ENCODE measurements at regions not wholly inside any gene's neighbourhood (a gene's known extent, or its start where the extent isn't known, plus 50 kb on each side); places are given as distances from the start of the nearest gene placed in this dataset.

DNA sequence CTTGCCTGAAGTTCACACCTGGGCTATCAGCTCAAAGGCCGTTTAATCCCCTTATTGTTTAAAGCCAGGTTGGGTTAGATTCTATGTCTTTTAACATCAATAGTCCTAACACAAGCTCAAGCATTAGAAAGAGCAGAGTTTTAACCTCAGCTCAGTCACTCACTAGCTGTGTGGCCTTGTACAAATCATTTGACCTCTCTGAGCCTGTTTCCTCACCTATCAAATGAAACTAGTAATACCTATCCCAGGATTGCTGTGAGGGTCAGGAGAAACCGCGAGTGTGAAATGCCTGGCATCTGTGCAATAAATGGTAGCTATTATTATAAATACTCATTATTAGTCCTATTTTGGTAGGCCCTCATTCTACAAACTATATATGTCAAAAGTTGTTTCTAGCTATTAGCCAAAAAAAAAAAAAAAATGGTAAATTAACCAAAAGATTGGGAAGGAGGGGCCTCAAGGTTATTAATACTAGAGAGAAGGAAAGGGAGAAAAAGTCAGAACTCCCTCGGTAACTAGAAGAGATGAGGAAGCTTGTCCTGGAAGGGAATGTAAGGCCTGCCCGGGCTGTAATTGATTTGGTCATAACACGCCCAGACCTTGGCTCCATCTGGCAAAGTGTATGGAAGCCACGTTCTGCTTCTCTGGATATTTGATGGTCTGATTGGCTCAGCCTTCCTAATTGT lies 510.5 kb upstream of the PROK2 start:
- H2BK5ac ChIP-seq (ENCODE audit: low read length), result no peak overlapping the region
- WGBS (ENCODE audit: extremely low coverage, insufficient coverage, low lambda C conversion rate), result no CpG with 5 or more reads among the region's 7 CpGs
- H3K79me1 ChIP-seq (ENCODE audit: low read length), result no peaks in the 10 kb centered on the region
- H3K36me3 ChIP-seq (ENCODE audit: control insufficient read depth, insufficient read depth, low read length), result no peaks in the 10 kb centered on the region
- H3K27ac ChIP-seq (ENCODE audit: low read depth, low read length), result no peak overlapping the region
- H4K5ac ChIP-seq (ENCODE audit: low read length), result no peak overlapping the region
- H3K9ac ChIP-seq (ENCODE audit: low read length), result no peak overlapping the region
- no peak overlapping the region for H3K4me2 ChIP-seq (ENCODE audit: low read length)
- H3K79me2 ChIP-seq (ENCODE audit: control insufficient read depth, insufficient read depth, low read length), result no peaks in the 10 kb centered on the region
- H3K4ac ChIP-seq (ENCODE audit: low read depth, low read length), result no peak overlapping the region
- H3K27me3 ChIP-seq (ENCODE audit: insufficient read depth, low read length, poor library complexity), result no peaks in the 10 kb centered on the region
- H3K4me1 ChIP-seq (ENCODE audit: control insufficient read depth, low read depth, low read length), result no peaks in the 10 kb centered on the region
- no peak overlapping the region for H3K4me3 ChIP-seq (ENCODE audit: low read length)
- no peak overlapping the region for H2BK120ac ChIP-seq (ENCODE audit: low read depth, low read length)
- H3K56ac ChIP-seq (ENCODE audit: low read length), result no peak overlapping the region
- no peak for DNase-seq
- no peak overlapping the region for H3K18ac ChIP-seq (ENCODE audit: low read length)
- no peak overlapping the region for H4K8ac ChIP-seq (ENCODE audit: low read depth, low read length)
- H2BK15ac ChIP-seq (replicated peaks; ENCODE audit: low read depth), result no peak overlapping the region
- no peak overlapping the region for H2AK5ac ChIP-seq (ENCODE audit: low read length)
- no peak overlapping the region for H3K23ac ChIP-seq (ENCODE audit: low read length)

DNA sequence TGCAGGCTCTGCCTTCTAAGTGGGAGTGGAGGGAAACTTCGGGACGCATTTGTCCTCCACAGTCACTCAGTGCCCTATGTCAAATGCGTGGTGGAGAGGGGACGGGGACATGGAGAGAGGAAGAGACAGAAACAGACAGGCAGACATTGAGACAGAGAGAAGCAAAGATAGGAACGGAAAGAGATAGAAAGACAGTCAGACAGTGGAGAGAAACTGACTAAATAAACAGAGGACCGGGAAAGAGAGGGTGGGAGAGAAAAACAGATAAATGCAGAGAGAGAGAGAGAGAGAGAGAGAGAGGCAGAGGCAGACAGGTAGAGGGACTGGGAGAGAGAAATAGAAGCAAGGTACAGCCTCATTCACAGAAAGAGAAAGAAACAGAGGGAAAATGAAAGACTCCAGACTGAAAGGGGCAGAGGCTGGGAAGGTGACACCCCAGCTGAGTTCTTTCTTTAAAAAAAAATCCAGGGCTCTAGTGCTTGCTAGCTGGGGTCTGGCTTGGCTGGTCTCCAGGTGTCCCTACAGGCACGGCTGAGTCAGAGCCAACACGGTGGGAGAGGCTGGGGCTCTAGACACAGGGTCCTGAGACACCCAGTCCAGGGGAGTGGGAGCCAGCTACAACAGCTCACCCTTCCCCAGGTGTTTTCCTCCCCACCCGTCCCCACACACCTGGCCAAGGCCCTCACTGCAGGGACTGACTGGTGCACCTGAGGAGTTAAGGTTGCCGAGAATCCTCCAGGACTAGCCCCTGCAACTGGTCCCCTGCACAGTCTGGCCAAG lies 506.1 kb upstream of the PROK2 start:
- no peak overlapping the region for H3K56ac ChIP-seq (ENCODE audit: low read length)
- no peak overlapping the region for H2BK15ac ChIP-seq (replicated peaks; ENCODE audit: low read depth)
- H3K4me3 ChIP-seq (ENCODE audit: low read length), result no peak overlapping the region
- DNase-seq, result no peak
- no peaks in the 10 kb centered on the region for H3K36me3 ChIP-seq (ENCODE audit: control insufficient read depth, insufficient read depth, low read length)
- no peak overlapping the region for H2BK120ac ChIP-seq (ENCODE audit: low read depth, low read length)
- no peak overlapping the region for H2AK5ac ChIP-seq (ENCODE audit: low read length)
- H4K8ac ChIP-seq (ENCODE audit: low read depth, low read length), result no peak overlapping the region
- no peak overlapping the region for H3K4ac ChIP-seq (ENCODE audit: low read depth, low read length)
- no peak overlapping the region for H3K23ac ChIP-seq (ENCODE audit: low read length)
- H3K79me2 ChIP-seq (ENCODE audit: control insufficient read depth, insufficient read depth, low read length), result no peaks in the 10 kb centered on the region
- no CpG with 5 or more reads among the region's 10 CpGs for WGBS (ENCODE audit: extremely low coverage, insufficient coverage, low lambda C conversion rate)
- H2BK5ac ChIP-seq (ENCODE audit: low read length), result no peak overlapping the region
- H3K27ac ChIP-seq (ENCODE audit: low read depth, low read length), result no peak overlapping the region
- H3K79me1 ChIP-seq (ENCODE audit: low read length), result no peaks in the 10 kb centered on the region
- H4K5ac ChIP-seq (ENCODE audit: low read length), result no peak overlapping the region
- H3K4me1 ChIP-seq (ENCODE audit: control insufficient read depth, low read depth, low read length), result no peaks in the 10 kb centered on the region
- no peak overlapping the region for H3K18ac ChIP-seq (ENCODE audit: low read length)
- no peak overlapping the region for H3K4me2 ChIP-seq (ENCODE audit: low read length)
- H3K27me3 ChIP-seq (ENCODE audit: insufficient read depth, low read length, poor library complexity), result no peaks in the 10 kb centered on the region
- H3K9ac ChIP-seq (ENCODE audit: low read length), result no peak overlapping the region

DNA sequence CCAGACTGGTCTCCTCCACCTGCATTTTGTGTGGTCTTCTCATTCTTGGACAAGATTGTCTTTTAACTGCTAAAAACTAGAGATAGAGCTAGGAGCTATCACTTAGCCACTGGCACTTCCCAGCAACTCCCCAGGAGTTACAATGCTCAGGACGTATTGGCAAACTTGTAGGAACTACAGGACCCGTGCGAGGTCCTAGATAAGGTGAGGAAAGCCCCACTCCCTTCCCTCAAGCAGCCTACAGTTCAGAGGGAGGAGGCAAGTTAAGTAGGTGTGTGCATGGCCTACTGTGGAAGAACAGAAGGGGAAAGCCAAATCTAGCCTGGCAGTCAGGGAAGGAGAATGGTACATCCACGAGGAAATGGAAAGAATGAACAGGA lies 504.7 kb upstream of the PROK2 start:
- Histone ChIP-seq H2BK5ac (ENCODE audit: low read length) (no peak overlapping the region), H3K23ac (ENCODE audit: low read length) (no peak overlapping the region), H3K56ac (ENCODE audit: low read length) (no peak overlapping the region), H4K8ac (ENCODE audit: low read depth, low read length) (no peak overlapping the region), H4K5ac (ENCODE audit: low read length) (no peak overlapping the region), H3K9ac (ENCODE audit: low read length) (no peak overlapping the region), H3K18ac (ENCODE audit: low read length) (no peak overlapping the region), H3K36me3 (ENCODE audit: control insufficient read depth, insufficient read depth, low read length) (no peaks in the 10 kb centered on the region), H3K4me2 (ENCODE audit: low read length) (no peak overlapping the region), H3K79me1 (ENCODE audit: low read length) (no peaks in the 10 kb centered on the region), H3K4ac (ENCODE audit: low read depth, low read length) (no peak overlapping the region), H2BK120ac (ENCODE audit: low read depth, low read length) (no peak overlapping the region), H3K4me1 (ENCODE audit: control insufficient read depth, low read depth, low read length) (no peaks in the 10 kb centered on the region), H2AK5ac (ENCODE audit: low read length) (no peak overlapping the region), H3K79me2 (ENCODE audit: control insufficient read depth, insufficient read depth, low read length) (no peaks in the 10 kb centered on the region), H3K27me3 (ENCODE audit: insufficient read depth, low read length, poor library complexity) (no peaks in the 10 kb centered on the region), H3K27ac (ENCODE audit: low read depth, low read length) (no peak overlapping the region), H2BK15ac (replicated peaks; ENCODE audit: low read depth) (no peak overlapping the region), H3K4me3 (ENCODE audit: low read length) (no peak overlapping the region)
- no peak for DNase-seq
- no CpG with 5 or more reads among the region's 4 CpGs for WGBS (ENCODE audit: extremely low coverage, insufficient coverage, low lambda C conversion rate)

DNA sequence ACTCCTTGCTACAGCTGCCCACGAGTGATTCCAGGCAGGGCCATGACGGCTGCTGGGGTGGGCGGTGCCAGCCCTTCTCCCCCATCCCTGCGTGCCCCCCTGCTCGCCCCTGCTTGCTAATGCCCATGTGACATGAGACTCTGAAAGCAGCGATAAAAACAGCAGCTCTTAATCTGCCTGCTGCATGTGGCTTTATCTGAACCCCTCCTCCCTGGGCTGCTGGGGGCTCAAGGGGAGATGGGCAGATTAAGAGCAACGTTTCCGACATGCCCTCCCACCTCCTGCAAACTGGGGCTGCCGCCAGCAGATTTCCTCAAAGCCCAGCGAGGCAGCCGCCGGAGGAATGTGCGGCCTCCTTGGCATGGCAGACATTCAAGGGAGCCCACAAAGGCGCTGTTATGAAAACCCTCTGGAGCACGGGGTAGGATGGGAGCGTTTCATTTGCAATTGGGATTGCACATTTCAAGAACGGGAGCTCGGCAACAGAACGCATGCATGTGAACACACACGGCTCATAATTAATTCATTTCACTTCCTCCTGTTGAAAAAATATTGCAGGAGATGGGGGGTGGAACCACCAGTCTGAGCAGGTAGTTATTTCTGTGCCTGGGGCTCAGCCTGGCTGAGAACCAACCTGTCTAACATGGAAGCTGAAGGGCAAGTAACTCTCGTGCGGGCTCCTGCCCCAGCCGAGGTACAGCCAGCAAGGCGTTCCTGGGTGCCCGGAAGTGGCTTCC lies 504.2 kb upstream of the PROK2 start:
- WGBS (ENCODE audit: extremely low coverage, insufficient coverage, low lambda C conversion rate), result no CpG with 5 or more reads among the region's 25 CpGs
- H2AK5ac ChIP-seq (ENCODE audit: low read length), result no peak overlapping the region
- H3K79me2 ChIP-seq (ENCODE audit: control insufficient read depth, insufficient read depth, low read length), result no peaks in the 10 kb centered on the region
- no peaks in the 10 kb centered on the region for H3K27me3 ChIP-seq (ENCODE audit: insufficient read depth, low read length, poor library complexity)
- no peak overlapping the region for H3K4me3 ChIP-seq (ENCODE audit: low read length)
- no peak overlapping the region for H4K5ac ChIP-seq (ENCODE audit: low read length)
- H2BK120ac ChIP-seq (ENCODE audit: low read depth, low read length), result no peak overlapping the region
- no peak overlapping the region for H2BK5ac ChIP-seq (ENCODE audit: low read length)
- H3K79me1 ChIP-seq (ENCODE audit: low read length), result no peaks in the 10 kb centered on the region
- H3K56ac ChIP-seq (ENCODE audit: low read length), result no peak overlapping the region
- H3K4me2 ChIP-seq (ENCODE audit: low read length), result no peak overlapping the region
- H3K36me3 ChIP-seq (ENCODE audit: control insufficient read depth, insufficient read depth, low read length), result no peaks in the 10 kb centered on the region
- H3K27ac ChIP-seq (ENCODE audit: low read depth, low read length), result no peak overlapping the region
- peak; percentile 34 for DNase-seq
- no peak overlapping the region for H3K9ac ChIP-seq (ENCODE audit: low read length)
- no peak overlapping the region for H3K4ac ChIP-seq (ENCODE audit: low read depth, low read length)
- H4K8ac ChIP-seq (ENCODE audit: low read depth, low read length), result no peak overlapping the region
- no peak overlapping the region for H3K18ac ChIP-seq (ENCODE audit: low read length)
- H3K23ac ChIP-seq (ENCODE audit: low read length), result no peak overlapping the region
- H2BK15ac ChIP-seq (replicated peaks; ENCODE audit: low read depth), result no peak overlapping the region
- H3K4me1 ChIP-seq (ENCODE audit: control insufficient read depth, low read depth, low read length), result no peaks in the 10 kb centered on the region

DNA sequence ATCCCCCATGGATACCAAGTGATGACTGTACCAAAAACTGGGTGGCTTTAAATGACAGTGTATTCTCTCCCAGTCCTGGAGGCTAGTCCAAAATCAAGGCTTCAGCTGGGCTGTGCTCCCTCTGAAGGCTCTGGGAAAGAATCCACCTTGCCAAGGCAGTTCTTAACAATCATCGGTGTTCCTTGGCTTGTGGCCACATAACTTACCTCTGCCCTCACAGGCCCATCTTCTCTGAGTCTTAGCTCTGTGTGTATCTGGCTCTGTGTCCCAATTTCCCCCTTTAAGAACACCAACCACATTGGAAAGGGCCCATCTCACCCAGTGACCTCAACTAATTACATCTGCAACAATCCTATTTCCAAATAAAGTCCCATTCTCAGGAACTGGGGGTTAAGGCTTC lies 503.0 kb upstream of the PROK2 start:
- Histone ChIP-seq H2BK15ac (replicated peaks; ENCODE audit: low read depth) (no peak overlapping the region), H3K9ac (ENCODE audit: low read length) (no peak overlapping the region), H3K27ac (ENCODE audit: low read depth, low read length) (no peak overlapping the region), H3K27me3 (ENCODE audit: insufficient read depth, low read length, poor library complexity) (no peaks in the 10 kb centered on the region), H3K4me2 (ENCODE audit: low read length) (no peak overlapping the region), H3K18ac (ENCODE audit: low read length) (no peak overlapping the region), H4K8ac (ENCODE audit: low read depth, low read length) (no peak overlapping the region), H3K4me3 (ENCODE audit: low read length) (no peak overlapping the region), H3K56ac (ENCODE audit: low read length) (no peak overlapping the region), H3K4me1 (ENCODE audit: control insufficient read depth, low read depth, low read length) (no peaks in the 10 kb centered on the region), H2BK120ac (ENCODE audit: low read depth, low read length) (no peak overlapping the region), H3K23ac (ENCODE audit: low read length) (no peak overlapping the region), H2AK5ac (ENCODE audit: low read length) (no peak overlapping the region), H4K5ac (ENCODE audit: low read length) (no peak overlapping the region), H3K79me1 (ENCODE audit: low read length) (no peaks in the 10 kb centered on the region), H3K36me3 (ENCODE audit: control insufficient read depth, insufficient read depth, low read length) (no peaks in the 10 kb centered on the region), H3K79me2 (ENCODE audit: control insufficient read depth, insufficient read depth, low read length) (no peaks in the 10 kb centered on the region), H3K4ac (ENCODE audit: low read depth, low read length) (no peak overlapping the region), H2BK5ac (ENCODE audit: low read length) (no peak overlapping the region)
- WGBS (ENCODE audit: extremely low coverage, insufficient coverage, low lambda C conversion rate), result no CpG with 5 or more reads among the region's 1 CpG
- no peak for DNase-seq

All from mesendoderm (in vitro differentiated cells).